Colonic mucosa (tissue), 4 donors: ENCODE measurements at regions not wholly inside any gene's neighbourhood (a gene's known extent, or its start where the extent isn't known, plus 50 kb on each side); places are given as distances from the start of the nearest gene placed in this dataset.

Experiments
- DNase-seq: peaks from one replicate; pipeline ENCODE4 v3.0.0-alpha.2; 2020
- H3K27ac ChIP-seq: fragments of 200-600 bp; one replicate; pipeline ENCODE4 v1.8.0; 2021
- H3K27me3 ChIP-seq: fragments of 200-600 bp; one replicate; pipeline ENCODE4 v1.8.0; 2021
- H3K36me3 ChIP-seq: fragments of 200-600 bp; one replicate; pipeline ENCODE4 v1.8.0; 2021
- H3K4me1 ChIP-seq: fragments of 200-600 bp; one replicate; pipeline ENCODE4 v1.8.0; 2021; ENCODE audit warnings: mild to moderate bottlenecking
- H3K4me3 ChIP-seq: fragments of 200-600 bp; one replicate; pipeline ENCODE4 v1.8.0; 2021
- H3K9ac ChIP-seq, 2 donors: one replicate each; pipeline ENCODE4 v1.7.0; 2013; ENCODE audit warnings: control low read depth in 2 of 2, low read depth in 2 of 2, low read length in 2 of 2
- H3K9me3 ChIP-seq: fragments of 200-600 bp; one replicate; pipeline ENCODE4 v1.8.0; 2021
- intact Hi-C: fragments of 100-400 bp; cut with DNase I; formaldehyde crosslinking; loops from one replicate; pipeline ENCODE4 v1.14.1; 2022
- TF ChIP-seq, protein P1 (sequence below): fragments of 200-600 bp; IDR thresholded peaks from one replicate; pipeline ENCODE4 v1.8.0; 2022; ENCODE audit warnings: antibody characterized with exemption, mild to moderate bottlenecking
- donor health status: healthy.
- donor health status: DM: no; HTN: no; CAD: no.
- donor health status: DM: no; HTN: no; CAD: no.

DNA sequence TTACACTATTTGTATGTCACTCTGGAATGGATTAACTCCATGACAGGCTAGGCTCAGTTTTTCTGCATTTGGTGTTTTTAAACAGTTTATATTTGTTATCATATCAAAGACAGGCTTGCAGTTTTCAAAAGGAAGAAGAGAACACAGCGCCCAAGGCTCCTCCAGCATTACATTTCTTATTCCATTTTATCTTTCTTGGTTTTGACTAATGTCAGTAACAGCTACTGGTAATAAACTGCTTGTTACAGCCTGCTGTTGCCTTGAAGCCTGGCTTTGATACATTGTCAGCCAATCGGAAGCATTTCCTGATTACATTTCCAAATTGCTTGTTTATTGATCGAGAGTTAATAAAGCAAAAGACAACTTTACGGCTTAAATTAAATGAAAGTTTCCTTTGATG is 166.0 kb upstream of the MDFIC start:
- intact Hi-C loops: no loop called here
- Histone ChIP-seq H3K9ac (no peak overlapping the region), H3K36me3 (no peaks in the 10 kb centered on the region), H3K4me3 (no peak overlapping the region), H3K27me3 (no peaks in the 10 kb centered on the region), H3K9me3 (no peaks in the 10 kb centered on the region), H3K4me1 (no peaks in the 10 kb centered on the region), H3K27ac (no peak overlapping the region)
- TF ChIP-seq, protein P1, sequence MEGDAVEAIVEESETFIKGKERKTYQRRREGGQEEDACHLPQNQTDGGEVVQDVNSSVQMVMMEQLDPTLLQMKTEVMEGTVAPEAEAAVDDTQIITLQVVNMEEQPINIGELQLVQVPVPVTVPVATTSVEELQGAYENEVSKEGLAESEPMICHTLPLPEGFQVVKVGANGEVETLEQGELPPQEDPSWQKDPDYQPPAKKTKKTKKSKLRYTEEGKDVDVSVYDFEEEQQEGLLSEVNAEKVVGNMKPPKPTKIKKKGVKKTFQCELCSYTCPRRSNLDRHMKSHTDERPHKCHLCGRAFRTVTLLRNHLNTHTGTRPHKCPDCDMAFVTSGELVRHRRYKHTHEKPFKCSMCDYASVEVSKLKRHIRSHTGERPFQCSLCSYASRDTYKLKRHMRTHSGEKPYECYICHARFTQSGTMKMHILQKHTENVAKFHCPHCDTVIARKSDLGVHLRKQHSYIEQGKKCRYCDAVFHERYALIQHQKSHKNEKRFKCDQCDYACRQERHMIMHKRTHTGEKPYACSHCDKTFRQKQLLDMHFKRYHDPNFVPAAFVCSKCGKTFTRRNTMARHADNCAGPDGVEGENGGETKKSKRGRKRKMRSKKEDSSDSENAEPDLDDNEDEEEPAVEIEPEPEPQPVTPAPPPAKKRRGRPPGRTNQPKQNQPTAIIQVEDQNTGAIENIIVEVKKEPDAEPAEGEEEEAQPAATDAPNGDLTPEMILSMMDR: no peak
- DNase-seq: no peak

DNA sequence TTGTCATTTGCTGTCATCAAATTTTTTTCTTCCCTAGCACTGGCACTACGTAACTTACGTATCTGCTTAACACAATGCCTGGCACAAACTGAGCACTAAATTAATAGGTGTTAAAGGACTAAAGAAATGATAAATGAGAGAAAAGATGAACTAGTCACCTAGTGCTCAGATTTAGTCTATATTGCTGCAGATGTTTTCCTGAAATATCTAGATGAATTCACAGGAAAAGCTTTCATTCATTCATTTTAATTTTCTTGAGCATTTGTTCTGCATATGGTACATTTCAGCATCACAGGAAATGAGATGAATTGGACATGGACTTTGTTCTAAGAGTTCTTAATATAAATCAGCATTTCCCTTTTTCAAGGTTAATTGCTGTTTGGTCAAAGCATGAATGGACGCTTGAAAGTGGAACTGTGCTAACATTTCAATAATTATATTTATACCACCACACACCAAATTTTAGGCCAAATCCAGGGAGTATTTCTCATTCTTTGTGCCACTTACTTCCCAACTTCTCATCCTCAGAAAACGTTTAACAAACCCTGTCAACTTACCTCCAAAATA is 163.2 kb upstream of the MDFIC start:
- no peaks in the 10 kb centered on the region for H3K36me3 ChIP-seq
- no peaks in the 10 kb centered on the region for H3K27me3 ChIP-seq
- no peak for DNase-seq
- no peak overlapping the region for H3K4me3 ChIP-seq
- TF ChIP-seq, protein P1: no peak
- intact Hi-C loops: no loop called here
- H3K4me1 ChIP-seq: no peaks in the 10 kb centered on the region
- H3K9ac ChIP-seq: no peak overlapping the region
- H3K27ac ChIP-seq: no peak overlapping the region
- no peaks in the 10 kb centered on the region for H3K9me3 ChIP-seq

DNA sequence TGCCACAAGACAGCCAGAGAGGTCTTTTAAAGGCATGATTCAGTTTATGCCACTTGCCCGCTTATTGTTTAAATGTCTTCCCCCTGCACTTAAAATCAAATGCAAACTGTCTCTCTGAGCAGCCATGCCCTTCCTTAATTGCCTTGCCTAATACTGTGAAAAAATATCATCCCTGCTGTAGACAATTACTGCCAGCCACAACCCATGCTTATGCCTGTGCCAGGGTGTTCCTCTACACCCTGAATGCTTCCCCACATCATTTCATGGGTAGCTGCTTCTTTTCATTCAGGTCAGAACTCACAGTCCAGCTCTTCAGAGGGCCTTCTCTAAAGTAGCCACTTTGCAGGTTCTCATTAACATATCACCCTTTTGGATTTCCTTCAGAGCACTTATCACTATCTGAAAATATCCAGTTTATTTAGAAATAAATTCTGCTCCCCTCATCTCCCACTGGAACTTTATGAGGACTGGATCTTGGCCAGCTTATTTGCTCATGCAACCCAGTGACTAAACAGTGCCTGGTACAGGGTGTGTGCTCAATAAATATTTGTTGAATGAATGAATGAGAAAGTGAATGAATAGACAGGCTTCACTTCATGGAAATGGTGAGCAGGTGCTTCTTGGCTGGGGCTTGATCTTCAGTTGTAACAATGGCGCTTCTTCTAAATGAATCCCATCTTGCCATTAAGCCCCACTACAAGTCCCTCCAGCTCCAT is 162.4 kb upstream of the MDFIC start:
- intact Hi-C loops: no loop called here
- Histone ChIP-seq H3K27me3 (no peaks in the 10 kb centered on the region), H3K27ac (no peak overlapping the region), H3K4me3 (no peak overlapping the region), H3K9ac (no peak overlapping the region), H3K4me1 (no peaks in the 10 kb centered on the region), H3K9me3 (no peaks in the 10 kb centered on the region), H3K36me3 (no peaks in the 10 kb centered on the region)
- TF ChIP-seq, protein P1: no peak
- peak; percentile 29 for DNase-seq

DNA sequence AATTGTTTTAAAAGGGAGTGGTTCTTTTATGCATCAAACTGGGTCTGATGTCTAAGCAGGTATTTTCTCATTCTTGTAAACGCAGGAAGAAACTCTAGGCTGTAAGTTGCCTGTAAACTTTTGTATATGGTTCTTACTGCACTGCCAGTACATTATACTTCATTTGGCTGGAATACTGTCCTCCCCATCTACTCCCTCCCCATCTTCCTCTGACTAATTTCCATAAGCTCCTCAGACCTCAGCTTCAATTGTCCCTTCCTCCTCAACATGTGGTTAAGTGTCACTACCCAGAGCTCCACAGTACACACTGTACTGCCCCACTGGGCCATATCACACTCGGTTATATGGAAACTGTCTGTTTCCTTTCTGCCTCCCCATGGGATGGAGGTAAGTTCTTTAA is 161.4 kb upstream of the MDFIC start:
- Histone ChIP-seq H3K9ac (no peak overlapping the region), H3K27me3 (no peaks in the 10 kb centered on the region), H3K4me1 (no peaks in the 10 kb centered on the region), H3K4me3 (no peak overlapping the region), H3K9me3 (no peaks in the 10 kb centered on the region), H3K27ac (no peak overlapping the region), H3K36me3 (no peaks in the 10 kb centered on the region)
- DNase-seq: no peak
- intact Hi-C loops: no loop called here
- TF ChIP-seq, protein P1: no peak

DNA sequence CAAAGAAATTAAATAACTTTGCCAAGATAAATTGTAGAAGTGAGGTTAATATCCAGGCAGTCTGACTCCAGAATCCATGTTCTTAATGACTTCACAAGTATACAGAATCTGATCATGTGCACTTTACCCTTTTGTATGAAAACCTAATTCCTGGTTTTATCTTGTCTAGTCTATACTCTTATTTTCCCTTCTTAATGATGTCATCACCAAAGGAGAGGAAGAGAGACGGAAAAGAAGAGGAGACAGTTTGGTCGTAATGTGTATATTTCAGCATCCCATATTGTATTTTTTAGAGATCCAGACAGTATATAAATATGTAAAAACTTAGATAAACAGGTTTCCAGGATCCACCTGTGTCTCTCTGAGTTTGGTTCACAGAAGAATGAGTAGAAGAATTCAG is 159.9 kb upstream of the MDFIC start:
- TF ChIP-seq, protein P1: no peak
- Histone ChIP-seq H3K36me3 (no peaks in the 10 kb centered on the region), H3K9me3 (no peaks in the 10 kb centered on the region), H3K9ac (no peak overlapping the region), H3K27me3 (no peaks in the 10 kb centered on the region), H3K4me3 (no peak overlapping the region), H3K27ac (no peak overlapping the region), H3K4me1 (no peaks in the 10 kb centered on the region)
- no peak for DNase-seq
- intact Hi-C loops: no loop called here
